Astrocyte (in vitro differentiated cells and primary cell): ENCODE measurements at regions not wholly inside any gene's neighbourhood (a gene's known extent, or its start where the extent isn't known, plus 50 kb on each side); places are given as distances from the start of the nearest gene placed in this dataset.

Experiments
- DNase-seq: peaks from one replicate; pipeline ENCODE4 v3.0.0-alpha.2; 2010; ENCODE audit warnings: low read depth
- FAIRE-seq: peaks from 2 replicates; lab custom pipeline; 2011; peaks lifted over from hg19 to GRCh38; lab: Jason Lieb, UNC
- H2AFZ ChIP-seq: 2 replicates; pipeline ENCODE4 v1.6.0; 2012; ENCODE audit warnings: low read depth, low read length, inconsistent platforms
- H3K27ac ChIP-seq: 2 replicates; pipeline ENCODE4 v1.5.1; 2011; ENCODE audit warnings: low read depth, low read length, inconsistent platforms
- H3K27me3 ChIP-seq: 2 replicates; pipeline ENCODE4 v1.6.0; 2011; ENCODE audit warnings: low read length, inconsistent platforms; ENCODE audit not compliant: insufficient read depth
- H3K36me3 ChIP-seq: 2 replicates; pipeline ENCODE4 v1.5.1; 2011; ENCODE audit warnings: low read length, inconsistent platforms; ENCODE audit not compliant: insufficient read depth
- H3K4me1 ChIP-seq: 2 replicates; pipeline ENCODE4 v1.5.1; 2011; ENCODE audit warnings: low read length, inconsistent platforms; ENCODE audit not compliant: insufficient read depth
- H3K4me2 ChIP-seq: 2 replicates; pipeline ENCODE4 v1.6.0; 2012; ENCODE audit warnings: low read length, inconsistent platforms
- H3K4me3 ChIP-seq: 2 replicates; pipeline ENCODE4 v1.5.1; 2011; ENCODE audit warnings: low read depth, mild to moderate bottlenecking, low read length, inconsistent platforms; ENCODE audit not compliant: insufficient read depth
- H3K79me2 ChIP-seq: 2 replicates; pipeline ENCODE4 v1.6.0; 2012; ENCODE audit warnings: mild to moderate bottlenecking, low read length, inconsistent platforms; ENCODE audit not compliant: insufficient read depth
- H3K9ac ChIP-seq: 2 replicates; pipeline ENCODE4 v1.6.0; 2012; ENCODE audit warnings: mild to moderate bottlenecking, low read length, inconsistent platforms
- H3K9me3 ChIP-seq: 2 replicates; pipeline ENCODE4 v1.5.1; 2012; ENCODE audit warnings: low read depth, mild to moderate bottlenecking, low read length, inconsistent platforms; ENCODE audit not compliant: insufficient read depth
- H4K20me1 ChIP-seq: 2 replicates; pipeline ENCODE4 v1.6.0; 2012; ENCODE audit warnings: low read length, inconsistent platforms; ENCODE audit not compliant: insufficient read depth
- H3K27ac Mint-ChIP-seq: one replicate; pipeline ENCODE4 v1.8.0; 2021; ENCODE audit warnings: mild to moderate bottlenecking, mixed read lengths; ENCODE audit not compliant: unreplicated experiment
- H3K27me3 Mint-ChIP-seq: one replicate; pipeline ENCODE4 v1.8.0; 2021; ENCODE audit warnings: low read depth, mixed read lengths; ENCODE audit not compliant: unreplicated experiment
- H3K36me3 Mint-ChIP-seq: one replicate; pipeline ENCODE4 v1.8.0; 2021; ENCODE audit warnings: low read depth, mixed read lengths; ENCODE audit not compliant: unreplicated experiment
- H3K4me1 Mint-ChIP-seq: one replicate; pipeline ENCODE4 v1.8.0; 2021; ENCODE audit warnings: low read depth, mixed read lengths; ENCODE audit not compliant: unreplicated experiment
- H3K4me3 Mint-ChIP-seq: one replicate; pipeline ENCODE4 v1.8.0; 2021; ENCODE audit warnings: mild to moderate bottlenecking, moderate library complexity, mixed read lengths; ENCODE audit not compliant: unreplicated experiment
- H3K9me3 Mint-ChIP-seq: one replicate; pipeline ENCODE4 v1.8.0; 2021; ENCODE audit warnings: mild to moderate bottlenecking, mixed read lengths; ENCODE audit not compliant: unreplicated experiment
- CTCF ChIP-seq: IDR thresholded peaks from 2 replicates; pipeline ENCODE4 v1.5.1; 2011; ENCODE audit warnings: low read depth, mild to moderate bottlenecking, inconsistent platforms, low read length, moderate library complexity; ENCODE audit not compliant: insufficient read depth
- EZH2 ChIP-seq: IDR thresholded peaks from 2 replicates; pipeline ENCODE4 v1.6.1; 2012; ENCODE audit warnings: mild to moderate bottlenecking, low read length, inconsistent platforms; ENCODE audit not compliant: insufficient read depth

- no peaks in the 10 kb centered on the region for H3K36me3 Mint-ChIP-seq
- no peaks in the 10 kb centered on the region for H3K9me3 Mint-ChIP-seq
- H3K4me2 ChIP-seq: no peak overlapping the region
- no peaks in the 10 kb centered on the region for H3K4me1 Mint-ChIP-seq
- no peak overlapping the region for H3K27ac Mint-ChIP-seq
- no peaks in the 10 kb centered on the region for H3K27me3 ChIP-seq
- FAIRE-seq (no peak), DNase-seq (no peak)
- TF ChIP-seq EZH2: no peak
- no peak for TF ChIP-seq CTCF
- no peak overlapping the region for H3K27ac ChIP-seq
- no peak overlapping the region for H2AFZ ChIP-seq
- no peaks in the 10 kb centered on the region for H3K27me3 Mint-ChIP-seq
- no peak overlapping the region for H3K4me3 ChIP-seq
- H3K9ac ChIP-seq: no peak overlapping the region
- H3K9me3 ChIP-seq: peaks cover 4% of the 10 kb centered on the region
- no peaks in the 10 kb centered on the region for H3K4me1 ChIP-seq
- H4K20me1 ChIP-seq: no peaks in the 10 kb centered on the region
- H3K36me3 ChIP-seq: no peaks in the 10 kb centered on the region
- no peaks in the 10 kb centered on the region for H3K79me2 ChIP-seq
- no peak overlapping the region for H3K4me3 Mint-ChIP-seq
These were observed 174.3 kb upstream of the MBNL1 start for GRCh38 chr3:152094406-152094805.

GRCh38 chr3:152095472-152095871 lies 173.3 kb upstream of the MBNL1 start:
- Histone ChIP-seq H3K9ac (no peak overlapping the region), H2AFZ (no peak overlapping the region), H3K9me3 (peaks cover 4% of the 10 kb centered on the region), H3K4me3 (no peak overlapping the region), H3K79me2 (no peaks in the 10 kb centered on the region), H4K20me1 (no peaks in the 10 kb centered on the region), H3K27ac (no peak overlapping the region), H3K27me3 (no peaks in the 10 kb centered on the region), H3K4me2 (no peak overlapping the region), H3K4me1 (no peaks in the 10 kb centered on the region), H3K36me3 (no peaks in the 10 kb centered on the region)
- FAIRE-seq (no peak), DNase-seq (no peak)
- no peaks in the 10 kb centered on the region for H3K9me3 Mint-ChIP-seq
- H3K4me3 Mint-ChIP-seq: no peak overlapping the region
- no peaks in the 10 kb centered on the region for H3K36me3 Mint-ChIP-seq
- H3K27me3 Mint-ChIP-seq: no peaks in the 10 kb centered on the region
- no peak overlapping the region for H3K27ac Mint-ChIP-seq
- TF ChIP-seq EZH2 (no peak), CTCF (no peak)
- H3K4me1 Mint-ChIP-seq: no peaks in the 10 kb centered on the region

- Histone ChIP-seq H4K20me1 (no peaks in the 10 kb centered on the region), H3K4me3 (no peak overlapping the region), H3K27me3 (no peaks in the 10 kb centered on the region), H3K27ac (no peak overlapping the region), H3K4me2 (no peak overlapping the region), H3K9ac (no peak overlapping the region), H3K79me2 (no peaks in the 10 kb centered on the region), H3K4me1 (no peaks in the 10 kb centered on the region), H2AFZ (no peak overlapping the region), H3K9me3 (no peaks in the 10 kb centered on the region), H3K36me3 (no peaks in the 10 kb centered on the region)
- H3K4me3 Mint-ChIP-seq: no peak overlapping the region
- no peaks in the 10 kb centered on the region for H3K4me1 Mint-ChIP-seq
- no peaks in the 10 kb centered on the region for H3K27me3 Mint-ChIP-seq
- DNase-seq: no peak
- no peak for FAIRE-seq
- no peak overlapping the region for H3K27ac Mint-ChIP-seq
- no peaks in the 10 kb centered on the region for H3K9me3 Mint-ChIP-seq
- TF ChIP-seq CTCF (no peak), EZH2 (no peak)
- H3K36me3 Mint-ChIP-seq: no peaks in the 10 kb centered on the region
These were observed 172.3 kb upstream of the MBNL1 start for GRCh38 chr3:152096280-152096906.
